CD4-positive, alpha-beta T cell (primary cell): ENCODE measurements at regions not wholly inside any gene's neighbourhood (a gene's known extent, or its start where the extent isn't known, plus 50 kb on each side); places are given as distances from the start of the nearest gene placed in this dataset.
"Not testable (repeated sequence)": the region's sequence is repeated elsewhere in the genome, so short reads cannot be mapped to it uniquely, and the experiment has no call there.

ENCODE experiments used
- ATAC-seq: fragments of 200-7000 bp; cut with Tn5 transposase; one replicate; pipeline ENCODE4 v1.10.0; 2022; ENCODE audit warnings: mild to moderate bottlenecking; ENCODE audit not compliant: poor library complexity
- CTCF ChIA-PET: fragments of 350-600 bp; sonication (Branson Sonifier 250); formaldehyde crosslinking; loops from one replicate; lab custom pipeline; 2021; ENCODE audit warnings: antibody characterized with exemption, inconsistent platforms; lab: Charles Lee
- POLR2A ChIA-PET: fragments of 350-600 bp; sonication (Branson Sonifier 250); formaldehyde crosslinking; loops from one replicate; lab custom pipeline; 2021; ENCODE audit warnings: antibody characterized with exemption, inconsistent platforms; lab: Charles Lee
- DNase-seq, 14 experiments: peaks; one replicate each; pipeline ENCODE4 v3.0.0-alpha.2; 2013 to 2020; ENCODE audit warnings: mixed read lengths in 2 of 14
- H3K27ac ChIP-seq, 2 donors: one replicate each; pipeline versions ENCODE4 v1.5.1 to v1.7.0; 2013; ENCODE audit warnings: low read length in 2 of 2, low read depth in 1 of 2, mild to moderate bottlenecking in 1 of 2
- H3K27me3 ChIP-seq, 2 experiments: 1 replicate in 1 of 2; 2 replicates in 1 of 2; pipeline versions ENCODE4 v1.6.1 to v1.7.0; 2013; ENCODE audit warnings: low read length in 2 of 2, control low read depth in 1 of 2, mild to moderate bottlenecking in 1 of 2, moderate library complexity in 1 of 2; ENCODE audit not compliant: insufficient read depth in 2 of 2, control insufficient read depth in 1 of 2
- H3K36me3 ChIP-seq: one replicate; pipeline ENCODE4 v1.6.1; 2013; ENCODE audit warnings: low read length, control low read depth; ENCODE audit not compliant: insufficient read depth
- H3K4me1 ChIP-seq: one replicate; pipeline ENCODE4 v1.6.1; 2013; ENCODE audit warnings: low read length, control low read depth; ENCODE audit not compliant: insufficient read depth
- H3K4me3 ChIP-seq: one replicate; pipeline ENCODE4 v1.5.1; 2013; ENCODE audit warnings: mild to moderate bottlenecking, low read length, moderate library complexity
- H3K9me3 ChIP-seq, 2 experiments: 1 replicate in 1 of 2; 2 replicates in 1 of 2; pipeline versions ENCODE4 v1.6.1 to v1.7.0; 2013; ENCODE audit warnings: low read length in 2 of 2, mild to moderate bottlenecking in 2 of 2, control low read depth in 1 of 2, moderate library complexity in 1 of 2; ENCODE audit not compliant: control insufficient read depth in 1 of 2, insufficient read depth in 1 of 2
- H3K27ac Mint-ChIP-seq: one replicate; pipeline ENCODE4 v1.8.0; 2020; ENCODE audit warnings: mixed read lengths
- H3K27me3 Mint-ChIP-seq: one replicate; pipeline ENCODE4 v1.8.0; 2021; ENCODE audit warnings: mixed read lengths
- H3K36me3 Mint-ChIP-seq: one replicate; pipeline ENCODE4 v1.8.0; 2021; ENCODE audit warnings: low read depth, mixed read lengths
- H3K4me1 Mint-ChIP-seq: one replicate; pipeline ENCODE4 v1.8.0; 2021; ENCODE audit warnings: low read depth, mixed read lengths
- H3K4me3 Mint-ChIP-seq: one replicate; pipeline ENCODE4 v1.8.0; 2020; ENCODE audit warnings: mild to moderate bottlenecking, mixed read lengths
- H3K9me3 Mint-ChIP-seq: one replicate; pipeline ENCODE4 v1.8.0; 2020; ENCODE audit warnings: mixed read lengths
- intact Hi-C, 2 experiments: fragments of 100-400 bp; cut with DNase I in 1 of 2; cut with micrococcal nuclease in 1 of 2; formaldehyde crosslinking; loops; one replicate each; pipeline versions ENCODE4 v1.15.1 to v1.9.0; 2023 to 2025; cut with DNase I, micrococcal nuclease
- TF ChIP-seq, protein P1 (sequence below): fragments of 200-600 bp; IDR thresholded peaks from one replicate; pipeline ENCODE4 v1.8.0; 2022; ENCODE audit warnings: antibody characterized with exemption, mild to moderate bottlenecking

DNA sequence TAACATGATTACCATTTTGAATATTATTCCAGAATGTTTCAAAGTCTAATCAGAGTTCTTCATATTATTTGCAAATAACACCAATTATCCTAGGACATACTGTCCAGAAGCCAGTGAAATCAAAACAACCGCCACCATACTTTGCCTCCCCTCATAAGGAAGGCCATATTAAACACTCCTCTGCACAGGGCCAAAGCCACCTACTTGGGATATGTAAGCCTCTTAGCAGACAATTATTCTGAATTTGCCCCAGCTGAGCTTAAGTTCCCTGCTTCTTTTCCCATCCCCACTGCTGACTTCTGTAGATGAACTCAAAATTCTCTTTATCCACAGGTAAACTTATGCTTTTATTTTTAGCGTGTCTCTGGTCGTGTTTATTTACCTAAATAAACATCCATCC, 374.0 kb downstream of the KIF2B start:
- intact Hi-C loops = loop anchor here in 1 of 2 experiments (10.0 kb wide), 1 partner anchor 58 kb away; no protein-coding TSS in a partner anchor
- H3K4me1 ChIP-seq = no peaks in the 10 kb centered on the region
- TF ChIP-seq, protein P1, sequence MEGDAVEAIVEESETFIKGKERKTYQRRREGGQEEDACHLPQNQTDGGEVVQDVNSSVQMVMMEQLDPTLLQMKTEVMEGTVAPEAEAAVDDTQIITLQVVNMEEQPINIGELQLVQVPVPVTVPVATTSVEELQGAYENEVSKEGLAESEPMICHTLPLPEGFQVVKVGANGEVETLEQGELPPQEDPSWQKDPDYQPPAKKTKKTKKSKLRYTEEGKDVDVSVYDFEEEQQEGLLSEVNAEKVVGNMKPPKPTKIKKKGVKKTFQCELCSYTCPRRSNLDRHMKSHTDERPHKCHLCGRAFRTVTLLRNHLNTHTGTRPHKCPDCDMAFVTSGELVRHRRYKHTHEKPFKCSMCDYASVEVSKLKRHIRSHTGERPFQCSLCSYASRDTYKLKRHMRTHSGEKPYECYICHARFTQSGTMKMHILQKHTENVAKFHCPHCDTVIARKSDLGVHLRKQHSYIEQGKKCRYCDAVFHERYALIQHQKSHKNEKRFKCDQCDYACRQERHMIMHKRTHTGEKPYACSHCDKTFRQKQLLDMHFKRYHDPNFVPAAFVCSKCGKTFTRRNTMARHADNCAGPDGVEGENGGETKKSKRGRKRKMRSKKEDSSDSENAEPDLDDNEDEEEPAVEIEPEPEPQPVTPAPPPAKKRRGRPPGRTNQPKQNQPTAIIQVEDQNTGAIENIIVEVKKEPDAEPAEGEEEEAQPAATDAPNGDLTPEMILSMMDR = no peak
- CTCF ChIA-PET = no interaction called here
- Mint-ChIP-seq H3K4me1 (no peaks in the 10 kb centered on the region), H3K27me3 (no peaks in the 10 kb centered on the region), H3K9me3 (peaks cover 8% of the 10 kb centered on the region), H3K27ac (no peak overlapping the region), H3K36me3 (no peaks in the 10 kb centered on the region), H3K4me3 (no peak overlapping the region)
- no peaks in the 10 kb centered on the region for H3K27me3 ChIP-seq
- H3K9me3 ChIP-seq = no peaks in the 10 kb centered on the region
- H3K4me3 ChIP-seq = no peak overlapping the region
- H3K36me3 ChIP-seq = no peaks in the 10 kb centered on the region
- H3K27ac ChIP-seq = no peak overlapping the region
- POLR2A ChIA-PET = no interaction called here
- no peak for ATAC-seq
- no peak for DNase-seq

DNA sequence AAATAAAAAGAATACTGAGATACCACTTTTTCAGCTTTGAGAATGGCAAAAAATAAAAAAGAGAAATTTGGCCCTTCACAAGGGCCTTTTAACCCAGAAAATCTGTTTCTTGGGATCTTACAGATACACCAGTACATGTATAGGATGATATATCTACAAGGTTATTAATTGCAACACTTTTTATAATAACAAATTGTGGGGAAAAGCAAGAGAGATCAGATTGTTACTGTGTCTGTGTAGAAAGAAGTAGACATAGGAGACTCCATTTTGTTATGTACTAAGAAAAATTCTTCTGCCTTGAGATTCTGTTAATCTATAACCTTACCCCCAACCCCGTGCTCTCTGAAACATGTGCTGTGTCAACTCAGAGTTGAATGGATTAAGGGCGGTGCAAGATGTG, 378.7 kb downstream of the KIF2B start:
- H3K4me1 ChIP-seq, H3K9me3 ChIP-seq, H3K4me1 Mint-ChIP-seq, H3K27ac Mint-ChIP-seq, H3K4me3 ChIP-seq, H3K27ac ChIP-seq, POLR2A ChIA-PET, ATAC-seq, H3K36me3 Mint-ChIP-seq, H3K27me3 ChIP-seq, CTCF ChIA-PET, H3K27me3 Mint-ChIP-seq, intact Hi-C loops, H3K36me3 ChIP-seq, DNase-seq, H3K4me3 Mint-ChIP-seq: not testable (repeated sequence)
- H3K9me3 Mint-ChIP-seq = peaks cover 11% of the 10 kb centered on the region

- POLR2A ChIA-PET = no interaction called here
- no peaks in the 10 kb centered on the region for H3K36me3 ChIP-seq
- DNase-seq (no peak), ATAC-seq (no peak)
- CTCF ChIA-PET = no interaction called here
- no peaks in the 10 kb centered on the region for H3K27me3 Mint-ChIP-seq
- intact Hi-C loops = no loop called here
- H3K4me3 ChIP-seq = no peak overlapping the region
- H3K4me1 Mint-ChIP-seq = no peaks in the 10 kb centered on the region
- peaks cover 2% of the 10 kb centered on the region for H3K9me3 Mint-ChIP-seq
- TF ChIP-seq, protein P1 = no peak
- no peaks in the 10 kb centered on the region for H3K4me1 ChIP-seq
- H3K9me3 ChIP-seq = no peaks in the 10 kb centered on the region
- H3K4me3 Mint-ChIP-seq = no peak overlapping the region
- no peaks in the 10 kb centered on the region for H3K36me3 Mint-ChIP-seq
- H3K27ac Mint-ChIP-seq = no peak overlapping the region
- H3K27me3 ChIP-seq = no peaks in the 10 kb centered on the region
- no peak overlapping the region for H3K27ac ChIP-seq
Observed at GRCh38 chr17:54220829-54221228, 398.1 kb downstream of the KIF2B start.

DNA sequence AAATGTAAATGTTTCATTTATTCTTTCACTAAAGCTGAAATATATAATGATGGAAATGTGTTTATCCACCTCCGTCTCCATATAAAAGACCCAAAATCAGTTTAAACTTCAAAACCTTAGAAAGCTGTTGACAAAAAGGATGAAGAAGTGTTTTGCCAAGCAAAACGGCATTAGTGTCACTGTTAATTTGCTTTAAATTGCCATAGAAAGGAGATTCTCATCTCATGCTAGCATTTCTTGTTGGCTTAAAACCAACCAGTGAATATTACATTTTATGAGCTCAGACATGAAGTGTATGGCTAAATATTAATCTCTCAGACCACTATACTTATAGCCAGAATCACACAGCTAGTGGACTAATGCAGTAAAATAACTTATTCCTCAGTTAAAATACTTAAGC, 398.8 kb downstream of the KIF2B start:
- intact Hi-C loops = no loop called here
- ATAC-seq (no peak), DNase-seq (no peak)
- POLR2A ChIA-PET = no interaction called here
- H3K4me1 ChIP-seq = no peaks in the 10 kb centered on the region
- no peaks in the 10 kb centered on the region for H3K9me3 ChIP-seq
- H3K36me3 ChIP-seq = no peaks in the 10 kb centered on the region
- H3K4me3 ChIP-seq = no peak overlapping the region
- no peaks in the 10 kb centered on the region for H3K27me3 ChIP-seq
- H3K27ac ChIP-seq = no peak overlapping the region
- CTCF ChIA-PET = no interaction called here
- no peak overlapping the region for H3K27ac Mint-ChIP-seq
- H3K9me3 Mint-ChIP-seq = peaks cover 2% of the 10 kb centered on the region
- TF ChIP-seq, protein P1 = no peak
- H3K27me3 Mint-ChIP-seq = no peaks in the 10 kb centered on the region
- no peaks in the 10 kb centered on the region for H3K36me3 Mint-ChIP-seq
- no peaks in the 10 kb centered on the region for H3K4me1 Mint-ChIP-seq
- H3K4me3 Mint-ChIP-seq = no peak overlapping the region
